ENCODE measurements at regions not wholly inside any gene's neighbourhood (a gene's known extent, or its start where the extent isn't known, plus 50 kb on each side); places are given as distances from the start of the nearest gene placed in this dataset.

GRCh38 chr5:130689831-130690230 lies 475.2 kb downstream of the HINT1 start:
- Mint-ChIP-seq H3K4me1 (ENCODE audit: low read depth) (no peaks in the 10 kb centered on the region), H3K36me3 (ENCODE audit: low read depth) (no peaks in the 10 kb centered on the region), H3K27me3 (peaks cover 11% of the 10 kb centered on the region), H3K9me3 (no peaks in the 10 kb centered on the region), H3K27ac (no peak overlapping the region), H3K4me3 (no peak overlapping the region)
- TF ChIP-seq CTCF (IDR thresholded peaks at IDR 0.05) = no peak
- no peak for ATAC-seq
- intact Hi-C loops (cut with micrococcal nuclease) = no loop called here
- ChIA-PET POLR2A (no interaction called here), CTCF (no interaction called here)
- DNase-seq = no peak

GRCh38 chr5:130687085-130687733 lies 477.8 kb downstream of the HINT1 start:
- TF ChIP-seq CTCF (IDR thresholded peaks at IDR 0.05) = no peak
- DNase-seq (no peak), ATAC-seq (no peak)
- H3K27me3 Mint-ChIP-seq = peaks cover 9% of the 10 kb centered on the region
- no peaks in the 10 kb centered on the region for H3K36me3 Mint-ChIP-seq (ENCODE audit: low read depth)
- POLR2A ChIA-PET = no interaction called here
- H3K4me3 Mint-ChIP-seq = no peak overlapping the region
- H3K9me3 Mint-ChIP-seq = no peaks in the 10 kb centered on the region
- H3K4me1 Mint-ChIP-seq (ENCODE audit: low read depth) = no peaks in the 10 kb centered on the region
- intact Hi-C loops (cut with micrococcal nuclease) = no loop called here
- H3K27ac Mint-ChIP-seq = no peak overlapping the region
- CTCF ChIA-PET = no interaction called here

GRCh38 chr5:130678637-130679036 lies 486.4 kb downstream of the HINT1 start:
- no peak overlapping the region for H3K4me3 Mint-ChIP-seq
- H3K27me3 Mint-ChIP-seq = peaks cover 3% of the 10 kb centered on the region
- intact Hi-C loops (cut with micrococcal nuclease) = no loop called here
- no peak for TF ChIP-seq CTCF (IDR thresholded peaks at IDR 0.05)
- ATAC-seq = no peak
- ChIA-PET POLR2A (no interaction called here), CTCF (no interaction called here)
- no peak overlapping the region for H3K27ac Mint-ChIP-seq
- DNase-seq = no peak
- no peaks in the 10 kb centered on the region for H3K9me3 Mint-ChIP-seq
- H3K4me1 Mint-ChIP-seq (ENCODE audit: low read depth) = no peaks in the 10 kb centered on the region
- no peaks in the 10 kb centered on the region for H3K36me3 Mint-ChIP-seq (ENCODE audit: low read depth)

GRCh38 chr5:130666462-130666861 lies 498.6 kb downstream of the HINT1 start:
- Mint-ChIP-seq H3K27me3 (peaks cover 8% of the 10 kb centered on the region), H3K27ac (no peak overlapping the region), H3K9me3 (no peaks in the 10 kb centered on the region), H3K4me3 (no peak overlapping the region), H3K4me1 (ENCODE audit: low read depth) (no peaks in the 10 kb centered on the region), H3K36me3 (ENCODE audit: low read depth) (no peaks in the 10 kb centered on the region)
- CTCF ChIA-PET = no interaction called here
- no peak for TF ChIP-seq CTCF (IDR thresholded peaks at IDR 0.05)
- DNase-seq (no peak), ATAC-seq (no peak)
- POLR2A ChIA-PET = no interaction called here
- intact Hi-C loops (cut with micrococcal nuclease) = no loop called here

GRCh38 chr5:130652176-130652575 lies 512.9 kb downstream of the HINT1 start:
- Mint-ChIP-seq H3K4me3 (no peak overlapping the region), H3K27ac (no peak overlapping the region), H3K9me3 (no peaks in the 10 kb centered on the region), H3K27me3 (peaks cover 7% of the 10 kb centered on the region), H3K4me1 (ENCODE audit: low read depth) (no peaks in the 10 kb centered on the region), H3K36me3 (ENCODE audit: low read depth) (no peaks in the 10 kb centered on the region)
- ChIA-PET POLR2A (no interaction called here), CTCF (no interaction called here)
- DNase-seq = no peak
- intact Hi-C loops (cut with micrococcal nuclease) = no loop called here
- ATAC-seq = no peak
- no peak for TF ChIP-seq CTCF (IDR thresholded peaks at IDR 0.05)

All from activated CD8-positive, alpha-beta T cell treated with anti-CD3 and anti-CD28 coated beads for 36 hours (primary cell).